Loucy (cell line): ENCODE measurements at regions not wholly inside any gene's neighbourhood (a gene's known extent, or its start where the extent isn't known, plus 50 kb on each side); places are given as distances from the start of the nearest gene placed in this dataset.

Experiments
- H2AFZ ChIP-seq: fragments of 200-600 bp; sonication (generic); 2 replicates; pipeline ENCODE4 v1.6.0; 2016; ENCODE audit warnings: antibody characterized with exemption, mild to moderate bottlenecking, low read length, moderate library complexity
- H3F3A ChIP-seq: fragments of 200-600 bp; 2 replicates; pipeline ENCODE4 v1.6.0; 2016; ENCODE audit warnings: antibody characterized with exemption, low read depth, mild to moderate bottlenecking
- H3K27me3 ChIP-seq: fragments of 200-600 bp; sonication (generic); 2 replicates; pipeline ENCODE4 v1.6.1; 2014; ENCODE audit warnings: low read length, mild to moderate bottlenecking; ENCODE audit not compliant: insufficient read depth, poor library complexity, severe bottlenecking
- H3K36me3 ChIP-seq: fragments of 200-600 bp; sonication (generic); 2 replicates; pipeline ENCODE4 v1.6.1; 2016; ENCODE audit warnings: low read length; ENCODE audit not compliant: insufficient read depth
- H3K4me1 ChIP-seq: fragments of 200-600 bp; sonication (generic); 2 replicates; pipeline ENCODE4 v1.5.1; 2014; ENCODE audit warnings: low read length, mild to moderate bottlenecking; ENCODE audit not compliant: insufficient read depth, poor library complexity, severe bottlenecking
- H3K4me2 ChIP-seq: fragments of 200-600 bp; sonication (generic); 2 replicates; pipeline ENCODE4 v1.6.0; 2014; ENCODE audit warnings: antibody characterized with exemption, low read length, low read depth, mild to moderate bottlenecking; ENCODE audit not compliant: poor library complexity, severe bottlenecking
- H3K4me3 ChIP-seq: fragments of 200-600 bp; sonication (generic); 2 replicates; pipeline ENCODE4 v1.5.1; 2014; ENCODE audit warnings: low read length, mild to moderate bottlenecking, mixed read lengths; ENCODE audit not compliant: poor library complexity, severe bottlenecking
- H3K79me2 ChIP-seq: fragments of 200-600 bp; sonication (generic); 2 replicates; pipeline ENCODE4 v1.6.1; 2014; ENCODE audit warnings: low read length; ENCODE audit not compliant: insufficient read depth
- H3K9ac ChIP-seq: fragments of 200-600 bp; sonication (generic); 2 replicates; pipeline ENCODE4 v1.6.0; 2014; ENCODE audit warnings: mild to moderate bottlenecking, low read depth, low read length, moderate library complexity; ENCODE audit not compliant: poor library complexity, severe bottlenecking
- H3K9me2 ChIP-seq: fragments of 200-600 bp; sonication (generic); replicated peaks from 2 replicates; pipeline ENCODE4 v1.6.1; 2016; ENCODE audit warnings: low read depth, low read length, mixed read lengths
- H3K9me3 ChIP-seq: fragments of 200-600 bp; sonication (generic); 2 replicates; pipeline ENCODE4 v1.6.1; 2014; ENCODE audit warnings: mild to moderate bottlenecking, antibody characterized with exemption, low read length, low read depth; ENCODE audit not compliant: insufficient read depth
- H4K20me1 ChIP-seq: fragments of 200-600 bp; sonication (generic); 2 replicates; pipeline ENCODE4 v1.6.0; 2014; ENCODE audit warnings: antibody characterized with exemption, low read length, mild to moderate bottlenecking; ENCODE audit not compliant: insufficient read depth, poor library complexity, severe bottlenecking
- EZH2phosphoT487 ChIP-seq: fragments of 200-600 bp; IDR thresholded peaks from 2 replicates; pipeline ENCODE4 v1.6.1; 2018; ENCODE audit warnings: antibody characterized with exemption, mild to moderate bottlenecking, moderate library complexity, borderline replicate concordance
- TF ChIP-seq, protein P1 (sequence below): fragments of 200-600 bp; sonication (generic); conservative IDR thresholded peaks from 2 replicates; pipeline ENCODE4 v1.5.1; 2014; ENCODE audit warnings: mild to moderate bottlenecking, antibody characterized with exemption, low read length

DNA sequence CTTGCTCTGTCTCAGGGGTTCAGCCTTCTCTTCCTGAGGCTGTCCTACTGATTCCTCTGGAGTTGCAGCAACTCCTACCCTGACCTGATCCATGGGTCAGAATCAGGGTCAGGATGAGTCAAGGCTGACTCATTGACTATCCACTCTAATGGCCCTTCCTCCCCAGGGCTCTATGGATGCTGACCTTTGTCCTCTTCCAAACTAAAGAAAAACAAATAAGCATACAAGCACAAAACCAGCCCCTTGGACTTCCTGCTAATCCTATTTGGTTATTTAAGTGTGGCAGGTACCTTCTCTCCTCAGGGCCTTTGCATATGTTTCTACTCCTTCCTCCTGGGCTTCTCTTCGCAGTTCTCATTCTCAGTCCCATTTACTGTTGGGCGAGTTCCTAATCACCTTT lies 204.5 kb upstream of the NAV2 start:
- H2AFZ ChIP-seq: no peak overlapping the region
- H3K79me2 ChIP-seq: no peaks in the 10 kb centered on the region
- no peaks in the 10 kb centered on the region for H3K27me3 ChIP-seq
- no peaks in the 10 kb centered on the region for H3K9me2 ChIP-seq
- no peaks in the 10 kb centered on the region for H3K36me3 ChIP-seq
- no peaks in the 10 kb centered on the region for H3F3A ChIP-seq
- H3K4me2 ChIP-seq: no peak overlapping the region
- H3K9ac ChIP-seq: no peak overlapping the region
- H4K20me1 ChIP-seq: no peaks in the 10 kb centered on the region
- no peaks in the 10 kb centered on the region for H3K4me1 ChIP-seq
- no peak for TF ChIP-seq EZH2phosphoT487
- TF ChIP-seq, protein P1, sequence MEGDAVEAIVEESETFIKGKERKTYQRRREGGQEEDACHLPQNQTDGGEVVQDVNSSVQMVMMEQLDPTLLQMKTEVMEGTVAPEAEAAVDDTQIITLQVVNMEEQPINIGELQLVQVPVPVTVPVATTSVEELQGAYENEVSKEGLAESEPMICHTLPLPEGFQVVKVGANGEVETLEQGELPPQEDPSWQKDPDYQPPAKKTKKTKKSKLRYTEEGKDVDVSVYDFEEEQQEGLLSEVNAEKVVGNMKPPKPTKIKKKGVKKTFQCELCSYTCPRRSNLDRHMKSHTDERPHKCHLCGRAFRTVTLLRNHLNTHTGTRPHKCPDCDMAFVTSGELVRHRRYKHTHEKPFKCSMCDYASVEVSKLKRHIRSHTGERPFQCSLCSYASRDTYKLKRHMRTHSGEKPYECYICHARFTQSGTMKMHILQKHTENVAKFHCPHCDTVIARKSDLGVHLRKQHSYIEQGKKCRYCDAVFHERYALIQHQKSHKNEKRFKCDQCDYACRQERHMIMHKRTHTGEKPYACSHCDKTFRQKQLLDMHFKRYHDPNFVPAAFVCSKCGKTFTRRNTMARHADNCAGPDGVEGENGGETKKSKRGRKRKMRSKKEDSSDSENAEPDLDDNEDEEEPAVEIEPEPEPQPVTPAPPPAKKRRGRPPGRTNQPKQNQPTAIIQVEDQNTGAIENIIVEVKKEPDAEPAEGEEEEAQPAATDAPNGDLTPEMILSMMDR: no peak
- H3K9me3 ChIP-seq: no peaks in the 10 kb centered on the region
- H3K4me3 ChIP-seq: no peak overlapping the region

GRCh38 chr11:19506816-19507486 lies 205.7 kb upstream of the NAV2 start:
- H3K4me1 ChIP-seq: no peaks in the 10 kb centered on the region
- H3K9ac ChIP-seq: no peak overlapping the region
- H3K4me3 ChIP-seq: no peak overlapping the region
- H3F3A ChIP-seq: no peaks in the 10 kb centered on the region
- H3K9me3 ChIP-seq: no peaks in the 10 kb centered on the region
- no peaks in the 10 kb centered on the region for H3K9me2 ChIP-seq
- H4K20me1 ChIP-seq: no peaks in the 10 kb centered on the region
- H3K36me3 ChIP-seq: no peaks in the 10 kb centered on the region
- no peaks in the 10 kb centered on the region for H3K79me2 ChIP-seq
- TF ChIP-seq EZH2phosphoT487: no peak
- H3K27me3 ChIP-seq: no peaks in the 10 kb centered on the region
- no peak overlapping the region for H3K4me2 ChIP-seq
- H2AFZ ChIP-seq: no peak overlapping the region

GRCh38 chr11:19502691-19503253 lies 209.9 kb upstream of the NAV2 start:
- Histone ChIP-seq H3K4me3 (no peak overlapping the region), H4K20me1 (no peaks in the 10 kb centered on the region), H3K36me3 (no peaks in the 10 kb centered on the region), H3F3A (no peaks in the 10 kb centered on the region), H3K9ac (no peak overlapping the region), H2AFZ (no peak overlapping the region), H3K9me3 (no peaks in the 10 kb centered on the region), H3K4me1 (no peaks in the 10 kb centered on the region), H3K9me2 (no peaks in the 10 kb centered on the region), H3K4me2 (no peak overlapping the region), H3K79me2 (no peaks in the 10 kb centered on the region), H3K27me3 (no peaks in the 10 kb centered on the region)
- no peak for TF ChIP-seq EZH2phosphoT487
- TF ChIP-seq, protein P1: no peak

DNA sequence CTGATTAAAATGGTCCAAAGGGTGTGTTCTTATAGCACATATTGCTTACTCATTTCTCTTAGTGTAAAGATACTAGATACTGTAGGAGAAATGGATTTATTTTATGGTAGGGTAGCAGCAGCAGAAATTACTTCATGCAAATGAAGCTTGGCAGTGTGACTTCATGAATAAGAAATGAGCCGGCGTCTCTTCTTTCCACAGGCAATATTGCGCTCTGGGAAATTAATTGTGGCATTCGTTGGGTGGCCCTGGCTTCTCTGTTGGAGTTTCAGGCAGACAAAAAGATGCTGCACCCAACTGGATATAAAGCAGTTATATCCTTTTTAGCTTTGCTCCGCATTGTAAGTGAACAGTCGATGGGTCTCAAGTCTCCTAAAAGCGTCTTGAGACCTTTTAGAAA lies 211.0 kb upstream of the NAV2 start:
- no peak for TF ChIP-seq EZH2phosphoT487
- TF ChIP-seq, protein P1: no peak

More for the DNA sequence above, 211.0 kb upstream of the NAV2 start:
- Histone ChIP-seq H3K27me3 (no peaks in the 10 kb centered on the region), H3K9me3 (no peaks in the 10 kb centered on the region), H3K4me2 (no peak overlapping the region), H3K9me2 (no peaks in the 10 kb centered on the region), H3K4me3 (no peak overlapping the region), H3K9ac (no peak overlapping the region), H3F3A (no peaks in the 10 kb centered on the region), H3K4me1 (no peaks in the 10 kb centered on the region), H3K79me2 (no peaks in the 10 kb centered on the region), H3K36me3 (no peaks in the 10 kb centered on the region), H2AFZ (no peak overlapping the region), H4K20me1 (no peaks in the 10 kb centered on the region)
